ENCODE measurements at regions not wholly inside any gene's neighbourhood (a gene's known extent, or its start where the extent isn't known, plus 50 kb on each side); places are given as distances from the start of the nearest gene placed in this dataset.

- TF ChIP-seq CTCF (IDR thresholded peaks at IDR 0.05), result no peak
- TF ChIP-seq ZFX (IDR thresholded peaks at IDR 0.05; ENCODE audit: borderline replicate concordance), result no peak
- no peak overlapping the region for H3K27ac ChIP-seq
These were observed 302.7 kb downstream of the DUSP10 start for GRCh38 chr1:221439008-221439746.

GRCh38 chr1:221439747-221440501 lies 302.0 kb downstream of the DUSP10 start:
- TF ChIP-seq ZFX (IDR thresholded peaks at IDR 0.05; ENCODE audit: borderline replicate concordance) (no peak), CTCF (IDR thresholded peaks at IDR 0.05) (no peak)
- no peak overlapping the region for H3K27ac ChIP-seq

DNA sequence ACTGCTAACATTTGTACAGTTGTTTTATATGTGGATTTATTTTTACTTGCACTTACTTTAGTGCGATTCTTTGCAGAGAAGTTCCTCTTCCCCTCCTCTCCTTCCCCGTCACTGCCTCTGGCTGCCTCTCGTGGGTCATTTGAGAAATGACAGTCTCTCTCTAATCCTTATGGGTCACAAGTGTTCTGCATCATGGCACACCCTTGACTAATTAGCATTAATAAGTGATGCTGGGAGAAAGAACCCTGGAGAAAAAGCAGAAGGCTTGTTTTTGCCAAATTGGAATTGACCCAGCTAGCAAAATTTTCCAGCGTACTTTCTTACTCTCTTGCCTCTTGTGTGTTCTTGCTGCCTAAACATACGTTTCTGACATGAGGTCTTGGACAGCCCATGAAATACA lies 301.2 kb downstream of the DUSP10 start:
- TF ChIP-seq CTCF (IDR thresholded peaks at IDR 0.05), result no peak
- no peak for TF ChIP-seq ZFX (IDR thresholded peaks at IDR 0.05; ENCODE audit: borderline replicate concordance)

DNA sequence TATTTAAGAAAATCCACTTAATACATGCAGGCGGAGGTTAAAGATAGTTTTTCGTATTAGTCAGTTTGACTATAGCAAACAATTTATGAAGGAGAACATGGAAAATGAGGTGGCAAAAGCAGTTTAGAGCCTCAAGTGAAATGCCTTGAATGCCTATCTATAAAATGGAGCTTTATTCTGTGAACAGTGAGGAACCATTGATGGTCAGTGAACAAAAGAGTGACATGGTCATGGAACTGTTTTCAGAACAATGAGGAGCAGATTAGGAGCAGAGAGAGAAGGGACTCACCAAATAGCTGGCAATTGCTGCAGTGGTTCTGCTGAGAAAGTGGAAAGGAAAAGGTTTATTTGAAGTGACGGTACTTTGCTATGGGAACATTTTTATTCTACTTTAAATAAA lies 299.8 kb downstream of the DUSP10 start:
- H3K27ac ChIP-seq, result no peak overlapping the region

More for the DNA sequence above, 301.2 kb downstream of the DUSP10 start:
- no peak overlapping the region for H3K27ac ChIP-seq

GRCh38 chr1:221444346-221444745 lies 297.5 kb downstream of the DUSP10 start:
- no peak overlapping the region for H3K27ac ChIP-seq
- TF ChIP-seq ZFX (IDR thresholded peaks at IDR 0.05; ENCODE audit: borderline replicate concordance), result no peak
- no peak for TF ChIP-seq CTCF (IDR thresholded peaks at IDR 0.05)

More for the DNA sequence above, 299.8 kb downstream of the DUSP10 start:
- no peak for TF ChIP-seq CTCF (IDR thresholded peaks at IDR 0.05)
- no peak for TF ChIP-seq ZFX (IDR thresholded peaks at IDR 0.05; ENCODE audit: borderline replicate concordance)

DNA sequence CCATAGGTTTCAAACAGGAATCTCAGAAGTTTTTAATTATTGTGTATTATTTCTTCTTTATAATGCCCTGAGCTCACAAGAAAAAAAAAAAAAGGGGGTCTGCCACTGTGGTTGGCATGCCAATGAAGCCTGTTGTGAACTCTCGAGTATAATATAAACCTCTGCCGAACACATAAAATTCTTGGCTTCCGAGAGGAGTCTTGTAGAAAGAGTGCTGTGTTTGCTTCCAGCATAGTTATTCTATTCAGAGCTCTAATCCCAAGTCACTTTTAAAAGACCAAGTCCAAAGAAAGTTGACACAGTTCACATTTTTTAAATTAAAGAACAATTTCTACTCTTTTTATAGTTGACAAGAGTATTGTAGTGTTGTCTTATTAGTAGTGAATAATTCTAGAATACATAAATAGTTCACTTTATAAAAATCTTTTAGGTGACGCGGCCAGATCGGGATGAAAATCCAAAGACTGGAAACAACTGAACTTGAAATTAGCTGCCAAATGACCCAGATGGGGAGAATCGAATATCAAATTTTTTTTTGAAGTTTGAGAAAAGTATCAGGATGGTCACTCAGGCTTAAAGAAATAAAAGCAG lies 293.2 kb downstream of the DUSP10 start:
- no peak overlapping the region for H3K27ac ChIP-seq
- TF ChIP-seq ZFX (IDR thresholded peaks at IDR 0.05; ENCODE audit: borderline replicate concordance), result no peak
- no peak for TF ChIP-seq CTCF (IDR thresholded peaks at IDR 0.05)

- H3K27ac ChIP-seq, result no peak overlapping the region
- TF ChIP-seq CTCF (IDR thresholded peaks at IDR 0.05), result no peak
- TF ChIP-seq ZFX (IDR thresholded peaks at IDR 0.05; ENCODE audit: borderline replicate concordance), result no peak
These were observed 292.7 kb downstream of the DUSP10 start for GRCh38 chr1:221449194-221449593.
